ENCODE measurements at regions not wholly inside any gene's neighbourhood (a gene's known extent, or its start where the extent isn't known, plus 50 kb on each side); places are given as distances from the start of the nearest gene placed in this dataset.

GRCh38 chr4:54418468-54418867 is 189.4 kb downstream of the PDGFRA start:
- Histone ChIP-seq H3F3A (ENCODE audit: insufficient read depth, low read length, poor library complexity, severe bottlenecking) (no peaks in the 10 kb centered on the region), H3K27me3 (ENCODE audit: insufficient read depth, low read depth, low read length) (no peaks in the 10 kb centered on the region), H3K9ac (ENCODE audit: low read length) (no peak overlapping the region), H3K9me2 (ENCODE audit: insufficient read depth, low read length) (no peaks in the 10 kb centered on the region), H3K9me3 (ENCODE audit: low read length) (no peaks in the 10 kb centered on the region), H2AFZ (ENCODE audit: low read depth, low read length) (no peak overlapping the region), H3K27ac (ENCODE audit: low read length) (no peak overlapping the region), H3K4me3 (ENCODE audit: low read length) (no peak overlapping the region), H3K36me3 (ENCODE audit: insufficient read depth, low read length) (no peaks in the 10 kb centered on the region), H3K4me2 (ENCODE audit: low read length) (no peak overlapping the region), H3K79me2 (replicated peaks; ENCODE audit: insufficient read depth, low read length) (no peaks in the 10 kb centered on the region), H4K20me1 (ENCODE audit: insufficient read depth) (no peaks in the 10 kb centered on the region)
- TF ChIP-seq EP300 (conservative IDR thresholded peaks at IDR 0.05; ENCODE audit: poor library complexity, severe bottlenecking) (no peak), MXI1 (conservative IDR thresholded peaks at IDR 0.05; ENCODE audit: poor library complexity, severe bottlenecking) (no peak), EZH2 (IDR thresholded peaks at IDR 0.05; ENCODE audit: borderline replicate concordance, insufficient read depth, low read length, poor library complexity, severe bottlenecking) (no peak), POLR2AphosphoS5 (IDR thresholded peaks at IDR 0.05) (no peak), REST (IDR thresholded peaks at IDR 0.05; ENCODE audit: borderline replicate concordance) (no peak), CTCF (IDR thresholded peaks at IDR 0.05; ENCODE audit: poor library complexity, severe bottlenecking) (no peak), TAF1 (IDR thresholded peaks at IDR 0.05; ENCODE audit: low read depth) (no peak), SMC3 (conservative IDR thresholded peaks at IDR 0.05; ENCODE audit: poor library complexity) (no peak), RAD21 (conservative IDR thresholded peaks at IDR 0.05) (no peak)

- TF ChIP-seq EP300 (conservative IDR thresholded peaks at IDR 0.05; ENCODE audit: poor library complexity, severe bottlenecking), result no peak
- no peak for TF ChIP-seq CTCF (IDR thresholded peaks at IDR 0.05; ENCODE audit: poor library complexity, severe bottlenecking)
- TF ChIP-seq TAF1 (IDR thresholded peaks at IDR 0.05; ENCODE audit: low read depth), result no peak
- TF ChIP-seq EZH2 (IDR thresholded peaks at IDR 0.05; ENCODE audit: borderline replicate concordance, insufficient read depth, low read length, poor library complexity, severe bottlenecking), result no peak
- no peak for TF ChIP-seq RAD21 (conservative IDR thresholded peaks at IDR 0.05)
- no peak for TF ChIP-seq MXI1 (conservative IDR thresholded peaks at IDR 0.05; ENCODE audit: poor library complexity, severe bottlenecking)
- no peak for TF ChIP-seq POLR2AphosphoS5 (IDR thresholded peaks at IDR 0.05)
- Histone ChIP-seq H3K9me2 (ENCODE audit: insufficient read depth, low read length) (no peaks in the 10 kb centered on the region), H3K4me3 (ENCODE audit: low read length) (no peak overlapping the region), H3F3A (ENCODE audit: insufficient read depth, low read length, poor library complexity, severe bottlenecking) (no peaks in the 10 kb centered on the region), H3K4me2 (ENCODE audit: low read length) (no peak overlapping the region), H3K36me3 (ENCODE audit: insufficient read depth, low read length) (no peaks in the 10 kb centered on the region), H4K20me1 (ENCODE audit: insufficient read depth) (no peaks in the 10 kb centered on the region), H3K79me2 (replicated peaks; ENCODE audit: insufficient read depth, low read length) (no peaks in the 10 kb centered on the region), H3K27ac (ENCODE audit: low read length) (no peak overlapping the region), H3K27me3 (ENCODE audit: insufficient read depth, low read depth, low read length) (no peaks in the 10 kb centered on the region), H3K9me3 (ENCODE audit: low read length) (no peaks in the 10 kb centered on the region), H2AFZ (ENCODE audit: low read depth, low read length) (no peak overlapping the region), H3K9ac (ENCODE audit: low read length) (no peak overlapping the region)
These were observed 194.0 kb downstream of the PDGFRA start for GRCh38 chr4:54423066-54423465.

Data from neural cell (in vitro differentiated cells).